ENCODE measurements at regions not wholly inside any gene's neighbourhood (a gene's known extent, or its start where the extent isn't known, plus 50 kb on each side); places are given as distances from the start of the nearest gene placed in this dataset.

DNA sequence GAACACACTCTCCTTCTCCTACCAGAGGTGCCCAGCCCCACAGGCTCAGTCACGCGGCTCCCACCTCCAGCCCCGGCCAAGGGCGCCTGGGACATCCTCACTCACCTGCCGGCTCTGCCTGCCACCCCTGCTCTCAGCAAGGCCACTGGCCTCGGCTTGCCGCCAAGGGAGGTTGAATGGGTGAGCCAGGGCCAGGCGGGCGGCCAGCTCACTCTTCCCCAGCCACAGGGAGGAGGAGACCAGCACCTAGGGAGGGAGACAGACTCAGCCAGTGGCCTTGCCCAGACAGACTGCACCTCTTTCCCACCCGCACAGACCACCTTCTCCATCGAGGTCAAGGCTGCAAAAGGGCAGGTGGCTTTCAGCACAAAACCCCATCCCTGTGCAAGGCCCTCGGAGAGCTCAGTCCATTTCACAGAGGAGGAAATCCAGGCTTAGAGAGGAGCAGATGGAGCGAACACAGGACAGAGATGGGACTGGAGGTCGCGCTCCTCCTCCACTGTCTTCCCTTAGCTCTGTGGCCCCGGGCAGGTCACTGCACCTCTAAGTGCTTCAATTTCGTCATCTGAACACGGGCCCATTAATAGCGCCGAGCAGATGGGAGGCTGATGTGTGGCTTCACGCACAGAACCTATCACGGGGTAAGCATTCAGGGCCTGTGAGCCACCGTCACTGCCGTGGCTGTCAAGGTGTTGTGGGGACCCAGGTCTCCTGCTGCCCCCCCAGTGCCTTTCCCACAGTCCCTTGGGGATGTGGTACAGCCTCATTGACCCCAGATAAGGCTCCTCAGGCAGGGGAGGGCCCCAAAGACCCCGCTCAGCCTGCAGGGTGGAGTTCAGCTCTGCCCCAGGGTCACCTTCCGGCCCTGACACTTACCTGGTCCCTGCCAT, 56.1 kb downstream of the RMI2 start:
- TF ChIP-seq, protein P1, sequence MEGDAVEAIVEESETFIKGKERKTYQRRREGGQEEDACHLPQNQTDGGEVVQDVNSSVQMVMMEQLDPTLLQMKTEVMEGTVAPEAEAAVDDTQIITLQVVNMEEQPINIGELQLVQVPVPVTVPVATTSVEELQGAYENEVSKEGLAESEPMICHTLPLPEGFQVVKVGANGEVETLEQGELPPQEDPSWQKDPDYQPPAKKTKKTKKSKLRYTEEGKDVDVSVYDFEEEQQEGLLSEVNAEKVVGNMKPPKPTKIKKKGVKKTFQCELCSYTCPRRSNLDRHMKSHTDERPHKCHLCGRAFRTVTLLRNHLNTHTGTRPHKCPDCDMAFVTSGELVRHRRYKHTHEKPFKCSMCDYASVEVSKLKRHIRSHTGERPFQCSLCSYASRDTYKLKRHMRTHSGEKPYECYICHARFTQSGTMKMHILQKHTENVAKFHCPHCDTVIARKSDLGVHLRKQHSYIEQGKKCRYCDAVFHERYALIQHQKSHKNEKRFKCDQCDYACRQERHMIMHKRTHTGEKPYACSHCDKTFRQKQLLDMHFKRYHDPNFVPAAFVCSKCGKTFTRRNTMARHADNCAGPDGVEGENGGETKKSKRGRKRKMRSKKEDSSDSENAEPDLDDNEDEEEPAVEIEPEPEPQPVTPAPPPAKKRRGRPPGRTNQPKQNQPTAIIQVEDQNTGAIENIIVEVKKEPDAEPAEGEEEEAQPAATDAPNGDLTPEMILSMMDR (IDR thresholded peaks at IDR 0.05; ENCODE audit: insufficient read depth, low read length) = no peak
- DNase-seq (ENCODE audit: low read depth) = no peak
- H3K4me3 ChIP-seq (ENCODE audit: low read depth, low read length) = no peak overlapping the region

DNA sequence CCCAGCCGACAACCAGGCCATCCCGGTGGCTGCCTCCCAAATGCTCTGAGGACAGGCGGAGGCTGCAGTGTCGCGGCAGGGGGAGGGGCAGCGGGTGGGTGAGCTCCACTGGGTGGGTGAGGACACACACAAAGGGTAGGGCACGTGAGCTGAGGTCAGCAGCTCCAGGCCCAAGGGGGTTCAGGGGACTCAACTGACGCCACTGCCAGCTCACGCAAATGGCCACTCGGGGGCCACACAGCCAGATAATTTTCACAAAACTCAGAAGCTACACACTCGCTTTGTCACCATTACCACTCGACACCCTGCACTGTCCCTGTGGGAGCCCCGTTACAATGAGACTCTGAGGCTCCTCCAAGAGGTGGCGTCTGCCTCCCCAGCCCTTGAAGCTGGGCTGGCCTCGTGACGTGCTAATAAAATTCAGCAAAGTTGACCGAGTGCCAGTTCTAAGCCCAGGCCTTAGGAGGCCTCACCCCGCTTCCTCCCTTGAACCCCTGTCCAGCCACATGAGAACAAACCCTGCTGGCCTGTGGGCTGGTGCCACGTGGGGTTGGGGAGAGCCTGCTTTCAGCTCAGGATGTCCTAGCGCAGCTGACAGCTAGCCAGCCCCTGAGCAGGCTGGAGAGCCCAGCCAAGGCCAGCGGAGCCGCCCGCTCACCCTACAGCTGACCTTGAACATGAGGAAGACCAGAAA, 56.9 kb downstream of the RMI2 start:
- DNase-seq (ENCODE audit: low read depth) = no peak
- H3K4me3 ChIP-seq (ENCODE audit: low read depth, low read length) = no peak overlapping the region
- TF ChIP-seq, protein P1 (IDR thresholded peaks at IDR 0.05; ENCODE audit: insufficient read depth, low read length) = no peak

DNA sequence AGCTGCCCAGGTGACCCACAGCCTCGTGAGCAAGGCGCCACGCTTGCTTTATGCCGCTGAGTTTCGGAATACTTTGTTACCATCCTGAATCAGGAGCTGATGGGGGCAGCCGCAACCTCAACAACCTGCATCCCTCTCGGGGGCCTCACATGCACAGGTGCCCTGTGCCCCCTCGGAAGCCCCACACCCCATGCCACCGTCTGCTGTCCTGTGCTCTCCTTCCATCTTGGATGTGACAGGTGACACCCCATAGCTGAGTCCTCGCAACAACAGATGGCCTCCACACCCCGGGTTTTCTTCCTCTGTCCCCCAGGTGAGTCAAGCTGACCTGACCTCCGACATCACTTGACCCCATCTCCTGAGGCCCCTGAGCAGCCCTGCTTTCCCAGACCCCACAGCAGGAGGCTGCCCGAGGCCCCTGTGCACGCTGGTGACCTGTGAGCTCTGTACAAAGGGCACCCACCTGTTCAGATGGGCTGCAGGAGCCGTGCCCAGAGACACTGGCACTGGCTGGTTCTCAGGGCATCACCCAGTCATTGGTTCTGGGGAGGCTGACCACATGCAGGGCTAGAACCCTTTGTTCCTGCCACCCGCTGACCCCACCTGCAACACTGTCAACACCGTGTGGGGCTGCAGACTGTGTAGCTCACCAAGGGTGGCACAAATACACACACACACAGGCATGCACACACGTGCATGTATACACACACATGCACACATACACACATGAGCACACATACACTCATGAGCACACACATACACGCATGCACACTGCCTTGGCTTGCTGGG, 57.7 kb downstream of the RMI2 start:
- no peak for DNase-seq (ENCODE audit: low read depth)
- H3K4me3 ChIP-seq (ENCODE audit: low read depth, low read length) = no peak overlapping the region
- TF ChIP-seq, protein P1 (IDR thresholded peaks at IDR 0.05; ENCODE audit: insufficient read depth, low read length) = no peak

DNA sequence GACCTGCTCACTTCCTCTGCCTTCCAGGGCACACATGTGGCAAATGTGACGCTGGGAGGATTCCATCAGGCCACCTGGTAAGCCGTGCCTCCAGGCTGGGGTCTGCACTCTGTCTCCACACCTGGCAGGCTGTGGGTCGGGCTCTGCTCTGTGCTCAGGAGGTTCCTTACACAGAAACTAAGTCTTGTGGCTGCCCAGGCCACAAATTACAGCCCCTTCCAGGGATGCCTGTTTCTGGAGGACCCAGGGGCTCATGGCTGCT, 58.2 kb downstream of the RMI2 start:
- H3K4me3 ChIP-seq (ENCODE audit: low read depth, low read length) = no peak overlapping the region
- no peak for DNase-seq (ENCODE audit: low read depth)
- TF ChIP-seq, protein P1 (IDR thresholded peaks at IDR 0.05; ENCODE audit: insufficient read depth, low read length) = no peak

DNA sequence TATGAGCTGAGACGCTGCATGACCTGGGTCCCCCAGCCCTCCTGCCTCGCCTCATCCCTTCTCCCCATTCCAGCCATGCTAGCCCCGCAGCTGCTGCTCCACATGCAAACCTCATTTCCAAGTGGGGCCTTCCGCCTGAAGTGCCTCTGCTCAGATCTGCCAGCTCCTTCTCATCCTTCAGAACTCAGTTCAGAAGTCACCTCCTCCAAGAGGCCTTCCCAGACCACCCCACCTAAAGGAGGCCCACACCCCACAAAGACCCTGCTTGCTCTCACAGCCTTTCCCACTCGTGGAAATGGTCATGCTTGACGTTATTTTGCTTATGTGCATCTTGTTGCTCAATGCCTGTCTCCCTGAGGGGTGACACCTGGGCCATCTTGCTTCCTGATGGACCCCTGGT, 58.7 kb downstream of the RMI2 start:
- TF ChIP-seq, protein P1 (IDR thresholded peaks at IDR 0.05; ENCODE audit: insufficient read depth, low read length) = no peak
- DNase-seq (ENCODE audit: low read depth) = no peak
- H3K4me3 ChIP-seq (ENCODE audit: low read depth, low read length) = no peak overlapping the region

GRCh38 chr16:11404603-11405002, 59.3 kb downstream of the RMI2 start:
- no peak for DNase-seq (ENCODE audit: low read depth)
- TF ChIP-seq, protein P1 (IDR thresholded peaks at IDR 0.05; ENCODE audit: insufficient read depth, low read length) = no peak
- no peak overlapping the region for H3K4me3 ChIP-seq (ENCODE audit: low read depth, low read length)
